Right renal cortex interstitium (tissue), 3 donors: ENCODE measurements at regions not wholly inside any gene's neighbourhood (a gene's known extent, or its start where the extent isn't known, plus 50 kb on each side); places are given as distances from the start of the nearest gene placed in this dataset.

Experiments
- DNase-seq, 3 donors: peaks; one replicate each; pipeline ENCODE4 v3.0.0-alpha.2; 2013; ENCODE audit warnings: low read depth in 3 of 3, low spot score in 2 of 3

DNA sequence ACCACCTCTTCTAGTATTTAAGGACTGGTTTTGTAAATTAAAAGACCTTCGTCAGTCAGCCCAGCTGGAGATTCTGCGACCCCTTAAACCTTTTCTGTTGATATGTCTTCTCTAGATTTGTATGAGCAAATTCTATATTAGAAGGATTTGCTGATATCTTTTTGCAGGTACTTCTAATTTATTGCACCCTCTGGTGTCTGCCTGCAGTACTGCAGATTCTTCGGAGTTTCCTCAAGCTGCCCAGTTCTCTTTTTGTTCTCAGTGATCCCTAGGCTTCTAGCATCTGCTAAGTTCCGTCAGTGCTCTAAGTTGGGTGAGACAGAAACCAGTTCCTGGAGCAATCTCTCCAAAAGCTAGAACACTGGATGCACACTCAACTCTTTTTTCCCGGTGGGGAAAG, 545.2 kb downstream of the C4orf33 start:
- DNase-seq = peak in 2 of 3 donors; percentile 1 to 2

DNA sequence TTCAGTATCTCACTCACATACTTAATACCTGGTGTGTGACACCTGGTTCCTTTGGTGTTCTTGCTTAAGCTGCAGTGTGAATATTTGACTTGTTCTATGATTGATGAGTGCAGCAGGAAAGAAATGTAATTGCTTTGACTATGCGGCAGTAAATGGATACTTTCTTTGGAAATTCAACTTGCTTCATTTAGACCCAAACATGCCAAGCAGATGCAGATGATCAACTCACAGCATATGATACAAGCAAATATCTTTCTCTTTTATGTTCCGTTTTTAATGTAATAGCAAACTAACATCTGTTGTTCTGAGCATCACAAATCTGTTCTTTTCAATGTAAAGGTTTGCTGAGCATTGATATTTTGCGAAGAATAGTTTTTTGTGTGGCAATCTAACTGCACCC, 549.5 kb downstream of the C4orf33 start:
- DNase-seq = no peak

DNA sequence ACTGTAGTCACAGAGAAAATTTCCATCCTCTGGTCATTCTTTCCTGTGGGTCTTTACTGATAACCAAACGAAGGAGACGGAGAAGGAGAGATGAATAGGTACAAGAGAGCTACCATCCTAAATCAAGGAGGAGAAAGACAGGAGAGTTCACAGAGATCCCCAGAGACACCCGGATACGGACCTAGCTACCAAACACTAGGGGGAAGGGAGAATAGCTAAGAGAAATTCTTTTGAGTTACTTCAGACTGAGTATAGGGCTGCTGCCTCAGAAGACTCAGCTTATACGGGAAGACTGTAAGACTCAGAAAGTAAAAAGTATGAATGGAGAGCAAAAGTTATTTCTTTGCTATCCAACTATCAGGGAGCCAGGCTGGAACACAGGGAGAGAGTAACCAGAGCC, 572.1 kb downstream of the C4orf33 start:
- no peak for DNase-seq

DNA sequence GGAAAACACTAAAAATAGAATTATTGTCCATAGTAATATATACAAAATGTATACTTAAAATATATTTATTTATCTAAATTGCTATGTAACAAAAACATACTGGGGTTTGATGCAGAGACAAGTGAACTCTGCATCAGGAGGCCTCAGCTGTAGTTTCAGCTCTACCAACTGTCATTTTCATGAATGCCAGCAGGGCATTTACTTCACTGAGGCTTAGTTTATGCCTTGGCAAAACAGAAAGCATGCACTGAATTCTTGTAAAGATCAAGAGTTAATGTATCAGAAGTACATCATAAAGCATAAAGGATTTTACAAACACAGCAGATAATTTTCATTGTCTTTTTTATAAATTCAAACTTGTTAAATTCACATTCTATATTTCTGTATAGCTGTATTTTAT, 577.0 kb downstream of the C4orf33 start:
- DNase-seq = no peak

DNA sequence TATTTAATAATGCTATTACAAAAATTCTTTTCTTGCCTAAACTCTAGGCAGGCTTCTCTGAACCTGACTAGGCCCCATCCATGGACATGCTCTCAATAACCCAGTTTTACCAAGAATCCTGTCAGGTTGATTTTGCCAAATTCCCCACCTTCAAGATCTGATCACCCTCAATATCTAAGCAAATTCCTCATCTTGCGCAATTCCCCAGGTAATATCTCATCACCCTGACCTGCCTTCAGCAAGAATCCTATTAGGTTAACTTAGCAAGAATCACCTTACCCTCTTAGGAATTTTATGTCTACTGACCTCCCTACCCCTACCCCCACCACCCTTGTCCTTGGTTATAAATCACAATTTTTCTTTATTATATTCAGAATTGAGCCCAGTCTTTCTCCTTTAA, 579.1 kb downstream of the C4orf33 start:
- no peak for DNase-seq

DNA sequence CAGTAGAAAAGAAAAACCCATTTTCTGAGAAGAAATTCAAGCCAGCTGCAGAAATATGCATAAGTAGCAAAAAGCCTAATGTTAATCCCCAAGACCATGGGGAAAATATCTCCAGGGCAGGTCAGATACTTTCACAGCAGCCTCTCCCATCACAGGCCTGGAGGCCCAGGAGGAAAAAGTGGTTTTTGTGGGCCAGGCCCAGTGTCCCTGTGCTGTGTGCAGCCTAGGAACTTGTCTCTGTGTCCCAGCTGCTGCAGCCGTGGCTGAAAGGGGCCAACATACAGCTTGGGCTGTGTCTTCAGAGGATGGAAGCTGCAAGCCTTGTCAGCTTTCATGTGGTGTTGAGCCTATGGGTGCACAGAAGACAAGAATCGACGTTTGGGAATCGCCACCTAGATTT, 581.0 kb downstream of the C4orf33 start:
- DNase-seq = no peak

DNA sequence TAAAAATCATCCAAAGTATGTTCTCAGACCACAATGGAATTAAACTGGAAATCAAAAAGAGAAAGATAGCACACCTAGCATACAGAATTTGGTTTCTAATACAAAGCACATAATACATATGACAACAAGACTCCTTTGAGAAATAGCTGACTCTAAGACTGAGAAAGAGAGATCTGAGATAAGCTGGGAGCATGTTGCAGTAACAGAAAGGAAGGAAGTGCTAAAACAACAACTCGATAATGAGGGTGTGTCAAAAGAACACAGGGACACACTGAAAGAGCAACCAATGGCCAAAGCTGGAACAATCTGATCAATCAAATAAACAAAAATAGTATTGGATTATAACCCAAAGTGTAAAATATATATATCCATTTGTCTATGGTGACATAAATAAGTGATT, 586.6 kb downstream of the C4orf33 start:
- no peak for DNase-seq

DNA sequence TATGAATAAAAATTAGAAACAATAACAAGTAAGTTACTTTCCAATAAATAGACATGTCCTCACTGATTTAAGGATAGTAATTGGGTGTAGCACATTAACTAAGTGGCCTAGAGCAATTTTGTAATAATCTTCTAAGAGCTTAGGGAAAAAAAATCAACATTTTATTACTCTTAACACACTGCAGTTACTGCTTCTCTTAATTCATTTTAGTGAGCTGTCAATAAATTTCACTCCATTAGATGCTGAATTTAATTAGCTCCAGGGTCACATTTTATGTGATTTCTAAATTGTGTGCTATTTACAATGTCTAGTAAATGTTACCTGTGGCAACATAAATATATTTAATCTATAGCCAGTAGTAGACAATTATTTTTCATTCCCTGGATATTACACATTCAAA, 612.0 kb downstream of the C4orf33 start:
- DNase-seq = no peak

DNA sequence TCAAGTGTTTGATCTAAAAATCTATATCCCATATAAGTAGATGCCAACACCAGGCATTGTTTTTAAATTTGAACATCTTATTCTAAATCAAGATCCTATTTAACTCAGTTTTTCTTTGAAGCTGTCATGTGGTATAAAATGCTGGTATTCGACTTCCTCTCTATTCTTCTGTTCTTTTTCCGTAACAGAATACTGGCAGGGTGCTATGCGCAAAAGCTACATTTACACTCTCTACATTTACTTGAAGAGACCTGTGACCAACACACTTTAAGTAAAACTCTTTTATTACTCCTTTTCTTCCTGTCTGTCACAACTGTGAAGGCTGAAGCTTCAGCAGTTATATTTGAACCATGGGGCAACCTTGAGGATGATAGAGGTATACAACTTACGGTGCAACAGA, 612.8 kb downstream of the C4orf33 start:
- no peak for DNase-seq

DNA sequence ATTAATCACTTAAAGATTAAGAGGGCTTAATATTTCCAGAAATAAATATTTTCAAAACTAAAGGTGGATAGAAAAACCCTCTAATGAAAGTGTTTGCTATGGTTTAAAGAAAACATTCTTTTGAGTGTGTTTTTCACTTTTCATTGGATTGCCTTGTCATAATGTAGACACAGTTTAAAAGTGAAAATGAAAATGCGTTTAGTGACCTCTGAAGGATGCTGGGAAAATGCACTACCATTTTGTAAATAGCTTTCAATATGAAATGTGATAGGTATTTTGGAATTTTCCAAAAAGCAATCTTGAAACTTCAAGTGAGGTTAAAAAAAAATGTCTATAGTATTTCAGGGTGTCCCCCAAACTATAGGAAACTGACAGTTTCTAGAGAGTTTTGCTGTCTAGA, 642.2 kb downstream of the C4orf33 start:
- no peak for DNase-seq

DNA sequence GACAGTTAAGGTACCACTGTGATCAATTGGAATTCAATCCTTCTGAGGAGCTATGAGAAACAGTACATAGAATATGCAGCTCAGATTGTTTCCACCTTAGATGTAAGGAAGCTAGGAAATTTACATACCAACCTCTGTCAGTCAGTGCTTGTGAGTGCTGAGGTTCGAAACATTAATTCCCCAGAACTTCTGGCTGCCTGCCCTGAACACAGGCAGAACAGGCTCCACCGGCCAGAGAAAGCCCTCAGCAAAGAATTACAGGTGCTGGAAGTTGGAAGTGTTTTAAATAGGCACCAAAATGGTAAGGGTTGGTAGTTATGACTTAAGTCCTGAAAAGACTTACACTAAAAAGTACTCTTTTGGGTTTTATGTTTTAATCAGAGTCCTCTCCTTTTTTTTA, 651.8 kb downstream of the C4orf33 start:
- DNase-seq = no peak

DNA sequence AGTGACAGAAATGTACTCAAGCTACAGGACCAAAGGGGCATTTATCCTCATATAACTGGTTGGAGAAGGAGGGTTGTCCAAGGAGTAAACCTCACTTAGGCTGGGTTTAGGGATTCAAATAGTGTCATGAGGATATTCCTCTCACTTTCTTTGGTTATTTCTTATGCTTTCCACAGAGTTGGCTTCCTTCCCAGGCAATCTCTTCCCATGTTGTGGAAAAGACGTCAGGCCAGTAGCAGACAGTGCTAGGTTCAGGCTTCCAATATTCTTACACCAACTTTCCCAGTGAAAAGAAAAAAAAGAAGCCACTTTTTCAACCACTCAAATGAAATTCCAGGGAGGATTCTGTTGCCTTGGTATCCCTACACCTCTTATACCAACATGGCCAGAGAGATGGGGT, 653.0 kb downstream of the C4orf33 start:
- DNase-seq = no peak

DNA sequence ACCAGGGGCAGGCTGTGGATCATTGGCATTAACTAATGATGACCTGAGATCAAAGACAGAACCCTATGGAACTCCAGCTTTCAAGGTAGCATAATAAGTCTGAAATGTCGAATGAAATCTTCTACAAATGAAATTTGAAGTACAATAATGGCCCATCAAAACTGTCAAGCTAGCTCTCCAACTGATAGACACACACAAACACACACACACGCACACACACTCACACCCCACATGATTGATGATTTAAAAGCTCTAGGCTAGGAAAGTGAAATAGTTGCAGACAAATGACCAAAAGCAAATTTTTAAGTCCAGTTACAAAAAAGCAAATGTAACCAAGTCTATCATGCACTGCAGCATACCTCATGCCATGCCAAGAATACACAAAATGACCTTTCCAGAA, 655.7 kb downstream of the C4orf33 start:
- no peak for DNase-seq

DNA sequence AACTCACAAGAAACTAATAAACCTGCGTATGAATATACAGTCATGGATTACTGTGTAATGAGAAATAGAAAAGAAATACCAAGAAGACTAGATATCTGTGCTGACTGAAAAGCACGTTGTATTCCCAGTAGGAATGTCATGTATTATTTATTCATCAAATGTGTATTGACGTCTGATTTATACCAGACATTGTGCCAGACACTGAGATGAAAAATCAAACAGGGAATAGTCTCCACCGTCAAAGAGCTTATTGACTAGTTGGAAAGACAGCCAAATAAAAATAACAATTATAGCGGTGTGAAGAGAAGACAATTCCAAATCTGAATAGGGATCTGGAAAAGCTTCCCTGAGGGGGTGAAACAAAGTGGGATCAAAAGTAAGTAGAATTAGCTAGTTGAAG, 687.6 kb downstream of the C4orf33 start:
- DNase-seq = no peak

DNA sequence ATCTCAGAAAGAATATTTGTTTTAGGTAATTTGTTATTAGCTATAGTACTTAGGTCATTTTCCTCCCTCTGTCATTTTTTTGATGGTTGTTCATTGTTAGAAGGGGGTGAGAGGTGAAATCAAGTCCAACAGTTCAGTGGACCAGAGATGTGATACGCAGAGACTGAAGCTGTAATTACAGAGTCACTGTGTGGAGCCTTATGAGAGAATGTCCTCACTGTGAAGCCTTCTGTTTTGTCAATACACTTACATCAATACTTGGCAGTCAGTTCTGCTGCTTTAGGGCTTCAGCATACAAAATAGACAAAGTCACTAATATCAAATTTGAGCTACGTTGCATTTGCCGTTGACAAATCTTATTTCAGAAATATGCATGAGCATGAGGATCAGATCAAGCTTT, 692.5 kb downstream of the C4orf33 start:
- DNase-seq = no peak

DNA sequence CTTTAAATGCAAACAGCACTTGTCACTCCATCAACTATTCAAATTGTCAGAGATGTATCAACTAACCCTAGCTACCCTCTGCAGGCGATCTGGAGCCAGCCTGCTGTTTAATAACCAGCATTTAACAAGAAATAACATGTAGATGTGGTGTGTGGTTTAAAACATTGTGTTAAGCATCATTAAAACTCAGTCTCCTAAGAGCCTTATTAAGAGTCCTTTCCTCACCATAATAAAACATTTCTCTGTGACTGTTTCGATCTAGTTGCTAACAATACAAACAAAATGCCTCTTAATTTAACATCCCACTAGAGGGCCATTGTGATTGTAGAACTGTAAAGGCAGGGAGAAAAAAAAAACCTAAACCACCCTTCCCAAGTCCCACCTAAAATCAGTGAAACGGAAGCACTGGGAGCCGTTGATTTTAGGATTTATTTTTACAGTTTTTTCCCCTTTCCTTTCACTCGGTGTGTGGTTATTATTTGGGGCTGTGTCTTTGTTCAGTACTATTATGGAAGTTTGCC, 708.6 kb downstream of the C4orf33 start:
- no peak for DNase-seq

DNA sequence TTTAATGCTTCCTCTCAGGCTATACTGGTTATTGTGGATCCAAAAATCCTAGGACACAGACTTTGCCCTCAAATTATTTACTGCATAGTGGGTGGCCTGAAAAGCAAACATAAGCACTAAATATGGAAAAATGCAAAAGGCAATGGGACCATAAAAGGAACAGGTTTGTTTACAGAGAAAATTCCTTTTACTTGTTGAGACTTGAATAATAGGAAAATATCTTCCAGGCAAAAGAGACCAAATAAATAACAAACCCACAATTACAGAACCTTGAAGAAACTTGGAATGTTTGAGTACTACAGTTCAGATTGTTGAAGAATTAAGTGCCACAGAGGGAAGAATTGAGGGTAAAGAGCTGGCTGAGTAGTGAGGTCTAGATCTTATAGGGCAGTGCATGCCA, 711.0 kb downstream of the C4orf33 start:
- DNase-seq = no peak

DNA sequence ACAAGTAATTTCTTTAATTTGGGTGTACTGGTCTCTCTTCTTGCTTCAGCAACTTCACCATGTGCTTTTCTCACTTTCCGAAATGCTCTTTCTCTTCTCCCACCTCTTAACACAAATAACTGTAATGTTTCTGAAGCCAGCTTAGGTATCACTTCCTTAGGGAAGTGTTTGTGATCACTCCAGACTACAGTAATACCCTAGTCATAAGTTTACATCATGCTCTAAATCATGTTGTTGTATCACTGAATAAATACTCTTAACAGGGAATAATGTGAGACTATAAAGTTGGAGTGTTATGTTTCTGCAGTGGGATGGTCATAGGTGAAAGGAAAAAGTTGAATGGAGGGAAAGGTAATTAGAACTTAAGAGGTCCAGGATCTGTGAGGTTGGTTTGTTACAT, 712.3 kb downstream of the C4orf33 start:
- no peak for DNase-seq

DNA sequence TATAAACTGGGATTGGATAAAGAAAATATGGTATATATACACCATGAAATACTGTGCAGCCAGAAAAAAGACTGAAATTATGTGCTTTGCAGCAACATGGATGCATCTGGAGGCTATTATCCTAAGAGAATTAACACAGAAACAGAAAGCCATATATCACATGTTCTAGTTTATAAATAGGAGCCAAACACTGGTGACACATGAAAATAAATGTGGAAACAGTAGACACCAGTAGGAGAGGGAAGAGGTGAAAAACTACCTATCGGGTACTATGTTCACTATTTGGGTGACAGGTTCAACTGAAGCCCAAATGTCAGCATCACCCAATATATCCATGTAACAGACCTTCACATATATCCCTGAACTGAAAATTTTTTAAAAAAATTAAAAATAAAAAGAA, 725.1 kb downstream of the C4orf33 start:
- no peak for DNase-seq

DNA sequence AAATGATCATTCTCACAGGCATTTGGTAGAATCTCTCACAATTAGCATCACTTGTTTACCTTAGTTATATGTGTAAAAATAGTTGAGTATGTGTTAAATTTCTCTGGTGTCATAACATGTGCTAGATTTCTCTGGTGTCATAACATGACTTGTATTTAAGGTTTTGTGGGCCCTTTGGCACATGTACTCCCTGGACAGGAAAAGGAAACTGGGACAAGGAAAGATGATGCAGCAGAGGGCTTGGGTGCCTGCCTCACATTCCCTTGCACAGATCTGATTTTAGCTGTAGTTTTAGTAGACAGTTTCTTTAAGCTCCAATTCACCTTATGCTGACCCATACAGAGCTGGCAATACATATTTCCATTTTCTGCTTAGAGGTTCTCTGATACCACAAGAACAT, 726.0 kb downstream of the C4orf33 start:
- DNase-seq = no peak

DNA sequence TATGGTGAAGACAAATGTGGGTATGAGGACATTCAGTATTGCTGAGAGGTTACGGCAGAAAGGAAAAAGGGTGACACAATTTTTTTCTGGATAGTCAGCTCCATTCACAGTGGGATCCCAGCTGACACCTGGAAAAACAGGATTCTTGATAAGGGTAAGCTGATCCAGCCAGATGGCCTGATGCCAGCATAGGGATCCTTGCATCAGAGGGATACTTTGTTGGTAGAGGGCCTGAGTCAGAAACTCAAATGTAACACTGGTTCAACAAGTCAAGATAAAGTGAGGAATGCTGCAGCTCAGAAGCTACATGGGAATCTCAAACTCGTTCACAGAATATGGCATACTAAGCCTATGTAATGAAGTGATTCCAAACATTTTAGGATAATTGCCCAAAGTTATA, 726.7 kb downstream of the C4orf33 start:
- no peak for DNase-seq

DNA sequence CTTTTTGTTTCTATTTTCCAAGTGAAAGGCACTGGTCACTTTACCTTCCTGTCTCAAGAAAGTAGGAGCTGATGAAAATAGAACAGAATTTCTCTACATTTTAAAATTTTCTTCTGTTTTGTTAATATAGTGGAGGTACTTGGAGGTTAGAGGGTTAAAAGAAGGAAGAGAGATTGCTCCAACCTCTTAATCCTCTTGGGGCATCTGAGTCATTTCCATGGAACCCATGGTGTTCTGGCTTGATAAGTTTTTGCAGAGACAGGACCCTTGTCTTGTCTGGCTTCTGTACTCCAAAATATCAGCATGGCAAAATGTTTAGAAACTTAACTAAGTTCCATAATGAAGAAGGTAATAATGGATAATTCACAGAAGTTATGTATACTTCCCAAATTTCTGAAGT, 727.2 kb downstream of the C4orf33 start:
- no peak for DNase-seq

DNA sequence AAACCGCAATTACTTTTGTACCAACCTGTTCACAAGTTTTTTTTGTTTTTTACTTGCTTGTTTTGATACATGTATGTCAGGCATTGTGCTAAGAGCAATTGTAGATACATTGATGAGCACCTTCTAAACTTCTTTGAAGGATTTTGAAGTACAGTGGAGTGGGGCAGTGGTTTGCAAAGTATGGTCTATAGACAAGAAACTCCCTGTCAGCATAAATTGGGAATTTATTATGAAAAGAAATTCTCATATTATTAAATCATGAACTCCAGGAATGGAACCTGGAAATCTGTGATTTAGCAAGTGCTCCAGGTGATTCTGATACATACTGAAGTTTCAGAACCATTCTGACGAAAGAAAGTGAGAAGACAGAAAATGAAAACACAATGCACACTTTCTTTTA, 733.4 kb downstream of the C4orf33 start:
- no peak for DNase-seq

DNA sequence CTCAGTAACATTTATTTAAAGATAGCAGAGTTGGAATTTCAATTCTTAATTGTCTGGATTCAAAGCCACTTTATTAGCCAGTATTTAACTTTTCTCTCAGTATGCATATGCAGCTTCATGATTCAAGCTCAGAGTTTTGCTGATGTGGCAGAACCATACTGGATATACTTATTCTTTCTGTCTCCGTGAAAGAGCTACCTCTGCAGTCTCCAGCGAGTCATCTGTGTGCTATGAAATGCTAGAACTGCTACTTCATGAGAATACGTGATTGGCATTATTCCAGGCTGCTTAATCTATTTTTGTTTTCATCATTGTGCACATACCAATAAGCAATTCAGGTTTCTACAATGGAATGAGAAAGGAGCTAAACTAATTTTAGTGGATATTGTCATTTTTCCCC, 743.7 kb downstream of the C4orf33 start:
- DNase-seq = no peak
